ENCODE measurements at regions not wholly inside any gene's neighbourhood (a gene's known extent, or its start where the extent isn't known, plus 50 kb on each side); places are given as distances from the start of the nearest gene placed in this dataset.

DNA sequence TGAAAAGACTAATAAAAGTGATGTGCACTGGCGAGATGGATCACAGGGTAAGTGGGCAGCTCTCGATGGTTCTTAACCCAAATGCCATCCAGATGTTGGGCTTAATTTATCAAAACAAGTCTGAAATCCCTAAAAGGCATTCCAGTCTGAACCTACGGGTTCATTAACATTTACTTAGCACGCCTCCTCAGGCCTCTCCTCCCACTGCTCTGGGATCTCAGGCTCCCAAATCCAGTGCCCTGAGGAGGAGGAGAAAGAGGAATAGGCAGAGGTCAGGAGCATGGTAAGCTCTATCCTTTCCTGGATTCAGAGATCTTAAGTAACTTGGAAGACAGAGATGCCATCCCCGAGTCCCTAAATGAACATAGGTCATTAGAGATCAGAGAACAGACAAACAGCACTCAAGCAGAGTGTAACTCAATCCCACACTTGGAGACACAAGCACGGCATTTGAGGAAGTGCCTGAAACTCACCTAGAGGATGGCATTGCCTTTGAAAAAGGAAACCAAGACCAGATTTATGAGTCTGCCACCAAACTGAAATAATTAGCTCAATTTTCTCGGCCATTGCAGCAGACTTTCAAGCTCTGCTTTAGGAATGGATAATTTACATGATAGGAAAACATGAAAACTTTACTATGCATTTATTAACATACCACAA lies 140.9 kb downstream of the CXCL12 start:
- no peak for DNase-seq (ENCODE audit: low read depth)

DNA sequence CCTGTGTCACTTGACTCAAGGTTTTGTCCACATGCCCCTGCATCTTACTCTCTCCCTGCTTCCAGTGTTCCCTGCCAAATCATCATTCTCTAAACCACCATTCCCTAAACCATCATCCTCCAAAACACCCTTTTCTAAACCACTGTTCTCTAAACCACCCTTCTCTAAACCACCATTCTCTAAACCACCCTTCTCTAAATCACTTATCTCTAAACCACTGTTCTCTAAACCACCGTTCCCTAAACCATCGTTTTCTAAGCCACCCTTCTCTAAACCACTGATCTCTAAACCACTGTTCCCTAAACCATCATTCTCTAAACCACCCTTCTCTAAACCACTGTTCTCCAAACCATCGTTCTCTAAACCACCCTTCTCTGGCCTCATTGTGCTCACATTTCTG lies 142.1 kb downstream of the CXCL12 start:
- no peak for DNase-seq (ENCODE audit: low read depth)

DNA sequence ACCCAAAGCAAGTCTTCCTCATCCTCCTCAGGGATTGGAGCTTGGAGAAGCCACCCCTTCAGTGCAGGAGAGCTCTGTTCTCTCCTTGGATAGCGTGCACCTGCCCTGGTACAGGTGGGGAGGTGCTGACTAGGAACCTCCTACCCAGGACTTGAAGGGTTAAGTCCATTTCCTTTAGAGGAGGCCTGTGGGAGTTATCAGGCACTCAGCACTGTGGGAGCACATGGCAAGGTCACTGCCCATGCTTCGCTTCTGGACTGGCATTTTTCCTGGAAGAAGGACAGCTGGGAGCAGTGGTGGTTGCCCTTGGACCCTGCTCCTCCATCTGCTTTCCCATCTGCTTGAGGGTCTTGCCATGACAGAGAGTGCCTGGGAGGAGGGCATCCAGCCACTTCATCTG lies 142.8 kb downstream of the CXCL12 start:
- DNase-seq (ENCODE audit: low read depth) = no peak

DNA sequence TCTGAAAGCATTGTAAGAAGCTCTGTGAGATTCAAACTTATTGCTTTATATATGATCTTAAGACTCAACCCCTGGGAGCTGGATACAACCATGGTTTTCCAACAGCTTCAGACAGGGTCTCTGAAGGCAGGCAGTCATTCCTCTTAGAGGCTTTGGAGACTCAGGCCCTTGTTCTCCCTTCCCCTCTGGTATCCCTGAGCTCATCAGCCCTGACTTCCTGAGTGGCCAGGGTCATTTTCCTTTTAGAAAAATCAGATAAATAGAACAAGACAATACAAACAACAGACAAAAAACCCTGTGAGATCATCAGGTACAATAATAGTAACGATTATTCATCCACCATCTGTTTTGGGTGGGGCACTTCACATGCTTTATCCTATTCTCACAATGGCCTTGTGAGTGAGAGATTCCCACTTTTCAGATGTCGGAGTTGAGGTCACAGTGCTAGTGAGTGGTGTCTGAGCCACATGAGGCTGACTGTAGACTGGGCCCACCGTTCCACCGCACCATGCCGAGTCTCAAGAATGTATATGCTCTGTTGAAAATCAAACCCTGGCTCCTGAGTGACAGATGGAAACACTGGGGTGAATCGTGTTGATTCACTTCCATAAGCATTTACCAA lies 144.2 kb downstream of the CXCL12 start:
- DNase-seq (ENCODE audit: low read depth) = no peak

DNA sequence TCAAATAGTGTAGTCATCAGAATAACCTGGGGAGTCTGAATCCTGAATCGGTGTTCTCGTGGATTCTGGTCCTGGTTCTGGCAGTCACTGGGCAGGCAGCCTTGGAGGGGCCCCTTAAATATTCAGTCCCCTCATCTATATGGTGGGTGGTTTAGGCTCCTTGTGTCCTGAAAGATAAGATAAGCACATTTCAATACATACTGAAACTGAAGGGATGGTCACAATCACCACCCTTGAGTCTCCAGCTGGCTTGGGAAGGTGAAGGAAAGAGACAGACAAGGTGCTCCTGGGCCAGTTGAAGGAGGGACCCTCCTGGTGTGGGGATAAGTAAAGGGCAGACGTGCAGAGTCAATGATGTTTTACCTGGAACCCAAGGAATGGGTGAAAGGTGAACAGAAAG lies 146.7 kb downstream of the CXCL12 start:
- DNase-seq (ENCODE audit: low read depth) = no peak

DNA sequence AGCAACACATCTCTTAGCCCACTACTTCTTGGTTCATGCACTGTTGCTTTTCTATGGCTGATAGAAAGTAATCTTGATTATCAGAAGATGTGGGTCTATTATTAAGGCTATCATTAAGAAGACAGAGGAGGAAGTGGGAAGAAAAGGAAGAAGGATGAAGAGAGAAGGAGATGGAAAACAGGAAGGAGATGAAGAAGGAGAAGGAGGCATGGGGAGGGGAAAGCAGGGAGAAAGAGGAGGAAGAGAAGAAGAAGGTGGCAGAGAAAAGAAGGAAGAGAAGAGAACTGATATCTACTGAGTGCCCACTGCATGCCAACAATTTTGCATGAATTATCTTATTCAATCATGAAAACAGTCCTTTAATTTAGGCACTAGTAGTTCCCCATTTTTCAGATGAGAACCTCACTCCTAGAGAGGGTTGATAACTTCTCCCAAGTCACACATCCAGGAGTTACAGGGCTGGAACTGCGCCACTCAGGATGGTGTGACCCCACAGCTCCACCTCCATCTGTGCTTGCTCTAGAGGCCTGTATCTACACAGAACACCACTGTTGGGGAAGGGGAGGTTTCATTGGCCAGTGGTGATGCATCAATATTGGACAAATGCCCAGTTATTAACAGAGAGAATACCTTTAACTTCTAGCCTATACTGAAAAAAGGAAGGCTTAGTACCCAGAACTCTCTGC lies 147.4 kb downstream of the CXCL12 start:
- no peak for DNase-seq (ENCODE audit: low read depth)

DNA sequence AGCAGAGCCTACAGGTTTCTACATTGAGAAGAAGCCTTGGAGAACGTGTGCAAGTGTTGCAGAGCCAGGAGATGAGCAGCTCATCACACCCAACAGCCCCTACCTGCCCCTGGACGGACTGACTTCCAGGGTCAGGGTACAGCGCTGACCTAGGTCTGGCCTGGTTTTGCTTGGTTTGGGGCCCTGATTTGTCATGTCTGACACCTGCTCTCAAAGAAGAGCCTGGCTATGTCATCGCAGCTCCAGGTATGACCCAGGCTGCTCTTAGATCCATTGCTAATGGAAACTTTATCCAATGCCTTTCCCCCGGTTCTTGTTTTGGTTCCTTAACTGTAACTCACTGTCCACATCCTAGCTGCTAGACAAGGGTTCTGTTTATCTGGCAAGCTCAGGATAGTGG lies 149.5 kb downstream of the CXCL12 start:
- no peak for DNase-seq (ENCODE audit: low read depth)

DNA sequence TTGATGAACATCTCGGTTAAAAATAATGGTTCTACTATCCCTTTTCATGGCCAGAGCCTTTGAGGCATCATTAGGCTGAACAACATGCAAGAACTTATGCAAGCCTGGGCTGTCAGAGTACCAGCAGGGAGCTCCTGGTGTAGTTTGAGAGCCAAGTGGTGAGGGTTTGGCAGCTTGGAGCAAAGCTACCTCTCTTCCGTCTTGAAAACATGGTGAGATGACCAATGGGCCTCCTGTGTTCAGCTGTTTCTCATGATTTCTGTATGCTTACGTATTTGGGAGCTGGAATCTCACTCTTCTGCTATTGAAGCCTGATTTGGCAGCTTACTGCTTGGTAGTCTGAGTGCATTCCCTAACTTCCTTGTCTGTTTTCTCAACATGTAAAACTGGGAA lies 150.4 kb downstream of the CXCL12 start:
- no peak for DNase-seq (ENCODE audit: low read depth)

DNA sequence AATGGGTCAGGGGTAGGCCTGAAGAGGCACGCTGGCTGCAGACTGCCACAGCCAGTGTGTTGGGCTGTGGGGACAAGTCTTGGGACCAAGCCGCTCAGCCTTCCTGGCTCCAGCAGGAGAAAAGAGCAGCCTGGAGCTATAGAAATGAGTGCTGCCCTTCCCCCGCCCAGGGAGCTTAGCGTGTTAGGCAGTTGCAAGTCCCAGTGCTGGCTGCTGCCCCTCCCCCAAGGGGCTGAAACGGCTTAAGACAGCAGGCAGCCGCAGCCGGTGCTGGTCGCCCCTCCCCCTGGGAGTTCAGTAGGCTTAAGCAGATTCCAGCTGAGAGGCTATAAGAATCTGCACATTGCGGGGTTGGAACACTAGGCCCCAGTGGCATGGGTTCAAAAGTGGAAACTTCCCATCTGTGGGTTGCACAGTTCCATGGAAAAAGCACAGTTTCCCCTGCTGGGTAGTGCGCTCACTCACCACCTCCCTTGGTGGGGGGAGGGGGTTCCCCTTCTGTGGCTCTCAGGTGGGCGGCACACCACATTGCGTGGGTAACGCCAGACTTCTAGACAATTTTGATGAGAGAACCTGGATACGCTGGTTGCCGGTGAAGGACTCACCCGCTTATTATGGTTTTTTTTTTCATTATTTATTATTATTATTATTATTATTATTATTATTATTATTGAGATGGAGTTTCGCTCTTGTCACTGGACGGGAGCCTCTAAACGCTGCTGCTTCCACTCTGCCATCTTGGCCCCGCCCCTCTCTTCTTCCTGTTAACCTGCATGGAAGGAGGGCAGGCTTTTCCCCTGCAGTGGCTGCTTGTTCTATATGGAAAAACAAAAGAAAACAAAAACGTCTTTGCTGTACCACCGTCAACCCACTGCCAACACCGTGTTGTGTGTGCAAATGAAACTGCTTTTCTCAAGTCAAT lies 151.1 kb downstream of the CXCL12 start:
- no peak for DNase-seq (ENCODE audit: low read depth)

DNA sequence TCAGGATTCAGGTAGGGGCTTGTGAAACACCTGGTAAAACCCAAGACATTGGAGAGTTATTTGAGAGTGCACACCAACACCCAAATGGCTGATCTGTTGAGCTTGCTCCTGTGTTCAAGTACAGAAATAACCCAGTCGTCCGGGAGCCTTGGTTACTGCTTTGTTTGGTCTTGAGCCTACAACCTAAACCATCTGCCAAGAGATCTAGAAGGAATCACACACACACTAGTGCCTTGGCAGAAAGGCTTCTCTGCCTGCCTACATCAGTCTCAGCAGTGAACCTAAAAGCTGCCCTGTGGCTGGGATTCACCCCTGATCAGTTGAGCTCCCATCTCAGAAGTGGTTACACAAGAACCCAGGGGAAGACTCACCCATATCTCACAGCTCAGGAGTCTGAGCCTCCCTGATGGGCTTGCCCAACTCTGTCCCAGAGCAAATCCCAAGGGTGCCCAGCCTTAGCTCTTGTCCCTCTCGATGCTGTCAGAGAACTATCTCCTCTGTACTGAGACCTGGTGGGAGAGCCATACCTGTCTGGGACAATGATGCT lies 167.6 kb downstream of the CXCL12 start:
- DNase-seq (ENCODE audit: low read depth) = no peak

DNA sequence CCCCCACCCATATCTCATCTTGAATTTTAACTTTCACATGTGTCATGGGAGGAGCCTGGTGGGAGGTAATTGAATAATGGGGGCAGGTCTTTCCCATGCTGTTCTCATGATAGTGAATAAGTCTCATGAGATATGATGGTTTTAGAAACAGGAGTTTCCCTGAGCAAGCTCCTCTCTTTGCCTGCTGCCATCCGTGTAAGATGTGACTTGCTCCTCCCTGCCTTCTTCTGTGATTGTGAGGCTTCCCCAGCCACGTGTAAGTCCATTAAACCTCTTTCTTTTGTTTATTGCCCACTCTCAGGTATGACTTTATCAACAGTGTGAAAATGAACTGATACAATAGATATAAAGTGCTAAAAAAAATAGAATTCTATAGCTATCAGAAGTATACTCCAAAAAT lies 168.8 kb downstream of the CXCL12 start:
- DNase-seq (ENCODE audit: low read depth) = no peak

DNA sequence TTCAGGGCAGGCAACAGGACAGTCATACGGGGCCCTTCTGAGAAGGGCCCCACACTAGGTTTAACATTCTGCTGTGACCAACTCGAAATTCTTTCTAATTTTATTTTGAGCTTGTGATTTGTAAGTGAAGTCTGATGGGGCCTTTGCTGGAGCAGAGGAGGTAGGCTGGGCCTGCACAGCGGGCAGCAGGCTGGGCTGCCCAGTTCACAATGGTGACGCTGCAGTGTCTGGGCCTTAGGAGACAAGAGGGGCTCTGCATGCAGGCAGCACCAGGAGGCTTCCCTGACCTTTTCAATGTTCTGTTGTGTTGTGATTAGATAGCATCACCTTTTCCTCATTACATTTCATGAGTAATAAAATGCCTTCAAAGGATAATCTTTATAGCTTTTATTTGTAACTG lies 175.1 kb downstream of the CXCL12 start:
- DNase-seq (ENCODE audit: low read depth) = no peak

DNA sequence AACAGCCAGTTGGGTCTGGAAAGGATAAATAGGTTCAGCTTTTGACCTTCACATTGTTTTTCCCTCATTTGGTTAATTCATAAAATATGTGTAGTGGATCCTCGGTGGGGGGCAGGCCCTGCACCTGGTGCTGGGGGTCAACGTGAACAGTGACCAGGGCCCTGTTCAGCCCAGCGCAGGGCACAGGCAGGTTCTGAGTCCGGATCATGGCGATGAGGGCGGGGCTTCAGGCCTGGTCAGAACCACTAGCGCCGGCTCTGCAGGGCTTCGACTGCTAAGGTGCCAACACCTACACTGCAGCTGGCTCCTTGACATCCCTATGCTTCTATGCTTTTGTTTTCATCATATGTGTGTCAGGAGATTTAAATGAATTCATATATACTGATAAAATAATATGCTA lies 177.7 kb downstream of the CXCL12 start:
- no peak for DNase-seq (ENCODE audit: low read depth)

DNA sequence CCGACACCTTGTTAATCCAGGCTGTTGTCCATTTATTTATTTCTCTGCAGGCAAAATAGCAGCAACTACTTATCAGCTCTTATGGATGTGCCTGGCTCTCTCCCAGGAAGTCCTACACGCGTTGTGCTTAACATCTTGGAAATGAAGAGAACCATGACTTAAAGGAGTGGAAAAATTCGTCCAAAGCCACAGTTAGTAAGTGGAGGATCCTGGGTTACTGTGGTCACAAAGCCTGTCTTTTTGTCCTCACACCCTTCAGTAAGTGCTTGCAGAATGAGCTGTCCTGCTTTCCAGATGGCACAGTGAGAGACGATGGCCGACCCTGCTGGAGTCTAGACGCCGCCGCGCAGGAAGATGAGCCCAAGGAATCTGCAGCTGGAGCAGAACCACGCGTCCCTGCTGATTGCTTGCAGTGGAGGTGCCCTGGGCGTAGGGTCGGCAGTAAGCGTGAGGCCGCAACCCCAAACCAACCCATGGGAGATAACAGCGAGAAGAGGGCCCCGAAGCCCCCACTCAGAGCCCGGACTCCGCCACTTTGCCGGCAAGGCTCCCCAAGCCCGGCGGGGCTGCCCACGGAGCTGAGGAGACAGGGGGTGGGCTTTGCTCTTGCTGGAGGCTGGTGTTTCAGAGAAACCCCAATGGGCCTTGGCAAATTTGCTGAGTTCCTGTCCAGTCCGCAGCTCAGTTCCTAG lies 178.6 kb downstream of the CXCL12 start:
- no peak for DNase-seq (ENCODE audit: low read depth)

DNA sequence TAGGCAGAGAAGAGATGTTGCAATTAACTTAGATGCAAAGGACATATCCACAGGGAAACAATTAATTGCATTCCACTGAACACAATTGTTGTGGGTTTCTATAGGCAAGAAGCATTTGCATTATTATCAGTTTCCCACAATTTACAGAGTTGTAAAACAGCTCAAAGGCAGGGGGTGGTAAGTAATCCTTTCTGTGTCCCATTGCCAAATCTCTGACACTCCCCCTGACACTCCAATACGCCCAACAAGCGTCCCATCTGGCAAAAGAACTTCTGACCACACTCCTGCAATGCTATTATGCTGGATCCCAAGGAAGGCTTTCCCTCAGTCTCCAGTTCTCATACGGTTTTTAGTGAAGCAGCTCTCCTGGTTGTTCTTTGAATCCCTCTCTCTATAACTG lies 179.8 kb downstream of the CXCL12 start:
- DNase-seq (ENCODE audit: low read depth) = no peak

DNA sequence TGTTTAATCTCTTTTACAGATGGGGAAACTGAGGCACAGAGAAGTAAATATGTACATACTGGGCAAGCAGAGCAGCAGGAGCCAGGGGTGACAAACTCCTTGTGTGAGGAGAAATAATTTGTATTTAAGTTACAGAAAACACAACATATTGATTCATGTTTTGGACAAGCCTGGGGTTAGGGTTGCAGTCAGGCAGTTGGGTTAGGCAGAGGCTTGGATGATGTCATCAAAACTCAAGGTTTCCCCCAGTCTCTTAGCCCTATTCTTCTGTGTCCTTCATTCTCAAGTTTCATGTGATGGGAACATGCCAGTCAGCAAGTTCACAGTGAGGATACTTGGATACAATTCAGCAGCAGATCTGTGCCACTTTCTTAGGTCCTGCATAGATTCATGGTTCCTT lies 181.4 kb downstream of the CXCL12 start:
- DNase-seq (ENCODE audit: low read depth) = no peak

DNA sequence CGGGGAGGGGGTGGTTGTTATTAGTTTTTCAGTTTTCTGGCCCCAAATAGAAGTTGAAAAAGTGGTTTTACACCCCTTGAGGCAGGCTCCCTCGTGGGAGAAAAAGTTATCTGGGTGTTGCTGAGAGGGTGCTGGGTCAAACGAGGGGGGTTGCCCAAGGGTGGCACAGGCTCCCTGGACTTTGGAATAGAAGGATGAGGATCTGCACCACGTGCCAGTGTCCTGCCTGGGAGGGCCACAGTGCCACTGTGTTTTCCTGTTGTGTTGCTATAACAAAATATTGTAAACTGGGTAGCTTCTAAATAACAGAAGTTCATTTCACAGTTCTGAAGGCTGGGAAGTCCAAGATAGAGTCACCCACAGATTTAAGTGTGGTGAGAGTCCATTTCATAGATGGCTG lies 181.9 kb downstream of the CXCL12 start:
- DNase-seq (ENCODE audit: low read depth) = no peak

DNA sequence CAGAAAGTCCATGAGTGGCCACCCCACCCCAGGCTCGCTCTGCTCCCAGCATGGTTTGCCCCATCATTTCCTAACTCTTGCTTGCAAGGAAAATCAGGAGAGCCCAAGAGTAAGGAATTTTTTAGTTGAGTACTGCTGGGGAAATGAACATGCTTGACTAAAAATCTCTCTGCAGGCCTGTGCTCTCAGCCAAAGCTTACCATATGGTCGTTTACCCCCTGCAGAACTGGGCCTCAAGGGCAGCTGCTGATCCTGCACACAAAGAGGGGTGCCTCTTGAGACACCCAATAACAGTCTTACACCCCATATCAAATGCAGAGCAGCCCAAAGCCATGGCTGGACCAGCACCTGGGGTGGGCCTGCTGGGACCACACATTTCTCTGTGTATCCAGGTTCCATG lies 183.2 kb downstream of the CXCL12 start:
- DNase-seq (ENCODE audit: low read depth) = no peak

DNA sequence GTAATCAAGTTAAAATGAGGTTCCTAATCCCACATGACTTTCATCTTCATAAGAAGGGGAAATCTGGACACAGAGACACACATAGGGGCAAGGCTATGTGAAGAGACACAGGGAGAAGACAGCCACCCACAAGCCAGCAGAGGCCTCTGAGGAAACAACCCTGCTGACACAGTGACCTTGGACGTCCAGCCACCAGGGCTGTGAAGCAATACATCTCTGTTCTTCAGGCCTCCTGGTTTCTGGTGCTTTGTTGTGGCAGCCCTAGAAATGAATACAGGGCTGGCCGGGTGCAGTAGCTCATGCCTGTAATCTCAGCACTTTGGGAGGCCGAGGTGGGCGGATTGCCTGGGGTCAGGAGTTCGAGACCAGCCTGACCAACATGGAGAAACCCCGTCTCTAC lies 183.9 kb downstream of the CXCL12 start:
- DNase-seq (ENCODE audit: low read depth) = no peak

DNA sequence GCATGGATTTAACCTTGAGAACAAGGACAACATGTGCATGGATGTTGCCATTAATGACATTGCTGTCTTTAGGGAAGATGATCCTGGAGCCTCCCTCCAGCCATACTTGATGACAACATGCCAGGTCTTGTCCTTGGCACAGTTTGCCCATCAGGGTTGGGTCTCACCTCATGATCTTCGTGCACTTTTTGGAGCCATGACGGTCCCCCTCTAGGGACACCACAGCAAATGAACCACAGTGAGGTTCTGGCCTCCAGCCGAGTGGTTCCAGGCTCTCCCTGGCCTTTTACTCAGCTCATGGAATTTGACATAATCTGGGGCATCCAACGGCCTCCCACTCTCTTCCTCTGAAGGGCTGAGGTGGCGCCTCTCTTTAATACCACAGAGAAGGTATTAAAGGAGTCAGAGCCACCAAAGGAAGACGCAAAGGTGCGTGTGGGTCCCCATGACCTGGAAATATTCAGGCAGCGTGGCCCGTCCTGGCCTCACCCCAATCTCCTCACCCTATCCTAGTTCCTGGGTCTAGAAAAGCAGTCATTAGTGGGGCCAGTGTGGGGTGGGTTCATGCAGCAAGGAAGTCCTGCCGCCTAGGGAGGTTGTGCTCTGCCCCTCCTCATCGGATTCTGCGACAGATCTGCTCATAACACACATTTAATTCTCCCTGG lies 184.8 kb downstream of the CXCL12 start:
- DNase-seq (ENCODE audit: low read depth) = no peak

DNA sequence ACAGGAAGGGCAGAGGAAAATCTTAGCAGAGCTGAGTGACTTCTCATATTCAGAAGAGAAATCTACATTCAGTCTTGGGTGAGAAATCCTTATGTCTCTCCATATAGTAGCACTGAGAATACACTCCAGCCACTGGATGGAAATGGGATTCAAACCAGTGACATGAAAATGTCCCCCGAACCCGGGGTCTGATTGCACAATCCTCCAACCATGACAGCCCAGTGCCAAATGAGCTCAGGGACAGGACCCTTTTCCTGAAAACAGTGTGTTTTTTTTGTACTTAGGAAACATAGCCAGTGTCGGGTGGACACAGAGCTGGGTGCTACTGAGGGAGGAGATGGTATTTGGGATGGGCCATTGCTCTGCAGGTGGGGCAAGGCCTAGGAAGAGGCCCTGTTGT lies 185.6 kb downstream of the CXCL12 start:
- no peak for DNase-seq (ENCODE audit: low read depth)
